K562 (cell line): ENCODE measurements at regions not wholly inside any gene's neighbourhood (a gene's known extent, or its start where the extent isn't known, plus 50 kb on each side); places are given as distances from the start of the nearest gene placed in this dataset.

Source experiments
- CBX5 ChIP-seq: IDR thresholded peaks from 2 replicates; pipeline ENCODE4 v1.6.1; 2014; ENCODE audit warnings: low read depth, borderline replicate concordance
- CBX8 ChIP-seq: fragments of 200-600 bp; sonication (generic); IDR thresholded peaks from 2 replicates; pipeline ENCODE4 v1.6.1; 2012; ENCODE audit warnings: borderline replicate concordance, mixed run types, low read depth, mild to moderate bottlenecking, moderate library complexity, mixed read lengths, low read length, control low read depth, inconsistent platforms; ENCODE audit not compliant: poor library complexity, severe bottlenecking; ENCODE audit errors: extremely low read depth
- CCAR2 ChIP-seq: fragments of 200-400 bp; formaldehyde crosslinking; IDR thresholded peaks from 2 replicates; pipeline ENCODE4 v1.6.1; 2017; ENCODE audit warnings: mild to moderate bottlenecking, low read depth, low read length
- CHCHD3 ChIP-seq: fragments of 250-450 bp; sonication (Bioruptor Pico); IDR thresholded peaks from 2 replicates; pipeline ENCODE4 v2.1.2; 2022; ENCODE audit warnings: mild to moderate bottlenecking
- EP300 ChIP-seq: IDR thresholded peaks from 2 replicates; pipeline ENCODE4 v1.6.1; 2012; ENCODE audit warnings: low read length, improper control_type of control experiment
- MXD1 ChIP-seq: fragments of 250-450 bp; sonication (Bioruptor Pico); IDR thresholded peaks from 2 replicates; pipeline ENCODE4 v1.8.0; 2021; ENCODE audit warnings: borderline replicate concordance, mild to moderate bottlenecking, moderate library complexity; ENCODE audit not compliant: poor library complexity, severe bottlenecking
- POLR2A ChIP-seq: fragments of 450-650 bp; conservative IDR thresholded peaks from 2 replicates; pipeline ENCODE4 v1.6.1; 2016
- POLR2H ChIP-seq: IDR thresholded peaks from 2 replicates; pipeline ENCODE4 v1.6.1; 2016; ENCODE audit warnings: missing genetic modification characterization, low read depth, mild to moderate bottlenecking, control low read depth, missing compliant biosample characterization, moderate library complexity
- RAD21 ChIP-seq, 2 experiments: fragments of 250-450 bp in 1 of 2; fragments of 450-650 bp in 1 of 2; sonication (Bioruptor Pico) in 1 of 2; formaldehyde crosslinking in 1 of 2; IDR thresholded peaks in 1 of 2; conservative IDR thresholded peaks in 1 of 2; 2 replicates each; pipeline versions ENCODE4 v1.4.0 to v1.8.0; 2020 to 2022; ENCODE audit warnings: mild to moderate bottlenecking in 2 of 2, moderate library complexity in 1 of 2
- SP1 ChIP-seq: sonication (generic); formaldehyde crosslinking; IDR thresholded peaks from 2 replicates; pipeline ENCODE4 v1.8.1; 2022; ENCODE audit warnings: mild to moderate bottlenecking, missing genetic modification reagents
- TF ChIP-seq, protein P1 (sequence below): sonication (generic); formaldehyde crosslinking; IDR thresholded peaks from 2 replicates; pipeline ENCODE4 v1.9.0; 2022; ENCODE audit warnings: mild to moderate bottlenecking, missing genetic modification reagents
- TF ChIP-seq, protein P2 (sequence below): sonication (generic); formaldehyde crosslinking; IDR thresholded peaks from 2 replicates; pipeline ENCODE4 v1.8.1; 2022; ENCODE audit warnings: missing genetic modification reagents

- no peak for TF ChIP-seq SP1 (CRISPR knock-in tag)
- TF ChIP-seq EP300, result no peak
- no peak for TF ChIP-seq CHCHD3 (CRISPR knock-in tag)
- TF ChIP-seq, protein P1, sequence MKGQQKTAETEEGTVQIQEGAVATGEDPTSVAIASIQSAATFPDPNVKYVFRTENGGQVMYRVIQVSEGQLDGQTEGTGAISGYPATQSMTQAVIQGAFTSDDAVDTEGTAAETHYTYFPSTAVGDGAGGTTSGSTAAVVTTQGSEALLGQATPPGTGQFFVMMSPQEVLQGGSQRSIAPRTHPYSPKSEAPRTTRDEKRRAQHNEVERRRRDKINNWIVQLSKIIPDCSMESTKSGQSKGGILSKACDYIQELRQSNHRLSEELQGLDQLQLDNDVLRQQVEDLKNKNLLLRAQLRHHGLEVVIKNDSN, result no peak
- TF ChIP-seq, protein P2, sequence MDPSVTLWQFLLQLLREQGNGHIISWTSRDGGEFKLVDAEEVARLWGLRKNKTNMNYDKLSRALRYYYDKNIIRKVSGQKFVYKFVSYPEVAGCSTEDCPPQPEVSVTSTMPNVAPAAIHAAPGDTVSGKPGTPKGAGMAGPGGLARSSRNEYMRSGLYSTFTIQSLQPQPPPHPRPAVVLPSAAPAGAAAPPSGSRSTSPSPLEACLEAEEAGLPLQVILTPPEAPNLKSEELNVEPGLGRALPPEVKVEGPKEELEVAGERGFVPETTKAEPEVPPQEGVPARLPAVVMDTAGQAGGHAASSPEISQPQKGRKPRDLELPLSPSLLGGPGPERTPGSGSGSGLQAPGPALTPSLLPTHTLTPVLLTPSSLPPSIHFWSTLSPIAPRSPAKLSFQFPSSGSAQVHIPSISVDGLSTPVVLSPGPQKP, result no peak
- no peak for TF ChIP-seq CBX8
- TF ChIP-seq MXD1 (CRISPR knock-in tag), result no peak
- no peak for TF ChIP-seq CCAR2
- no peak for TF ChIP-seq RAD21 (CRISPR knock-in tag; conservative IDR thresholded peaks at IDR 0.05 in 1 of 2, IDR thresholded peaks at IDR 0.05 in 1 of 2)
- no peak for TF ChIP-seq CBX5
- no peak for TF ChIP-seq POLR2H (tag)
- TF ChIP-seq POLR2A, result no peak
Measured at GRCh38 chr6:144351379-144352127, 66.4 kb downstream of the UTRN start.
